Upper lobe of right lung (tissue), 1 donor: ENCODE measurements at regions not wholly inside any gene's neighbourhood (a gene's known extent, or its start where the extent isn't known, plus 50 kb on each side); places are given as distances from the start of the nearest gene placed in this dataset.

Experiments used
- ATAC-seq: fragments of 200-7000 bp; cut with Tn5 transposase; one replicate; pipeline ENCODE4 v1.9.1; 2020; ENCODE audit warnings: mild to moderate bottlenecking, moderate library complexity
- DNase-seq: peaks from one replicate; pipeline ENCODE4 v3.0.0-alpha.2; 2020
- H3K27ac ChIP-seq: fragments of 200-600 bp; one replicate; pipeline ENCODE4 v1.8.0; 2022
- H3K27me3 ChIP-seq: fragments of 200-600 bp; one replicate; pipeline ENCODE4 v1.8.0; 2022; ENCODE audit warnings: mild to moderate bottlenecking
- H3K36me3 ChIP-seq: fragments of 200-600 bp; one replicate; pipeline ENCODE4 v1.8.0; 2022
- H3K4me1 ChIP-seq: fragments of 200-600 bp; one replicate; pipeline ENCODE4 v1.8.0; 2022
- H3K4me3 ChIP-seq: fragments of 200-600 bp; one replicate; pipeline ENCODE4 v1.8.0; 2022; ENCODE audit warnings: mild to moderate bottlenecking
- H3K9me3 ChIP-seq: fragments of 200-600 bp; one replicate; pipeline ENCODE4 v1.8.0; 2022
- intact Hi-C: fragments of 100-400 bp; cut with DNase I; formaldehyde crosslinking; loops from one replicate; pipeline ENCODE4 v1.11.0; 2022
- TF ChIP-seq, protein P1 (sequence below): fragments of 200-600 bp; IDR thresholded peaks from one replicate; pipeline ENCODE4 v1.8.0; 2022; ENCODE audit warnings: antibody characterized with exemption
- donor health status: DM: no; HTN: yes; CAD: no; lungs with severe emphysema.

GRCh38 chr1:194534784-194535183, 1348.4 kb upstream of the B3GALT2 start:
- intact Hi-C loops, result no loop called here
- Histone ChIP-seq H3K36me3 (no peaks in the 10 kb centered on the region), H3K9me3 (no peaks in the 10 kb centered on the region), H3K27me3 (no peaks in the 10 kb centered on the region), H3K4me3 (no peak overlapping the region), H3K27ac (no peak overlapping the region), H3K4me1 (no peaks in the 10 kb centered on the region)
- TF ChIP-seq, protein P1, sequence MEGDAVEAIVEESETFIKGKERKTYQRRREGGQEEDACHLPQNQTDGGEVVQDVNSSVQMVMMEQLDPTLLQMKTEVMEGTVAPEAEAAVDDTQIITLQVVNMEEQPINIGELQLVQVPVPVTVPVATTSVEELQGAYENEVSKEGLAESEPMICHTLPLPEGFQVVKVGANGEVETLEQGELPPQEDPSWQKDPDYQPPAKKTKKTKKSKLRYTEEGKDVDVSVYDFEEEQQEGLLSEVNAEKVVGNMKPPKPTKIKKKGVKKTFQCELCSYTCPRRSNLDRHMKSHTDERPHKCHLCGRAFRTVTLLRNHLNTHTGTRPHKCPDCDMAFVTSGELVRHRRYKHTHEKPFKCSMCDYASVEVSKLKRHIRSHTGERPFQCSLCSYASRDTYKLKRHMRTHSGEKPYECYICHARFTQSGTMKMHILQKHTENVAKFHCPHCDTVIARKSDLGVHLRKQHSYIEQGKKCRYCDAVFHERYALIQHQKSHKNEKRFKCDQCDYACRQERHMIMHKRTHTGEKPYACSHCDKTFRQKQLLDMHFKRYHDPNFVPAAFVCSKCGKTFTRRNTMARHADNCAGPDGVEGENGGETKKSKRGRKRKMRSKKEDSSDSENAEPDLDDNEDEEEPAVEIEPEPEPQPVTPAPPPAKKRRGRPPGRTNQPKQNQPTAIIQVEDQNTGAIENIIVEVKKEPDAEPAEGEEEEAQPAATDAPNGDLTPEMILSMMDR, result no peak
- ATAC-seq (no peak), DNase-seq (no peak)

- no peak for ATAC-seq
- Histone ChIP-seq H3K27ac (no peak overlapping the region), H3K27me3 (no peaks in the 10 kb centered on the region), H3K4me1 (no peaks in the 10 kb centered on the region), H3K9me3 (no peaks in the 10 kb centered on the region), H3K4me3 (no peak overlapping the region), H3K36me3 (no peaks in the 10 kb centered on the region)
- intact Hi-C loops, result no loop called here
- DNase-seq, result no peak
- TF ChIP-seq, protein P1, result no peak
These were observed 1347.2 kb upstream of the B3GALT2 start for GRCh38 chr1:194533641-194534040.

GRCh38 chr1:194517567-194517966, 1331.2 kb upstream of the B3GALT2 start:
- Histone ChIP-seq H3K4me3 (no peak overlapping the region), H3K4me1 (no peaks in the 10 kb centered on the region), H3K36me3 (no peaks in the 10 kb centered on the region), H3K27me3 (no peaks in the 10 kb centered on the region), H3K9me3 (no peaks in the 10 kb centered on the region), H3K27ac (no peak overlapping the region)
- no peak for DNase-seq
- intact Hi-C loops, result no loop called here
- TF ChIP-seq, protein P1, result no peak
- ATAC-seq, result no peak

GRCh38 chr1:194515916-194516315, 1329.5 kb upstream of the B3GALT2 start:
- no peak for DNase-seq
- Histone ChIP-seq H3K9me3 (no peaks in the 10 kb centered on the region), H3K4me3 (no peak overlapping the region), H3K36me3 (no peaks in the 10 kb centered on the region), H3K27me3 (no peaks in the 10 kb centered on the region), H3K4me1 (no peaks in the 10 kb centered on the region), H3K27ac (no peak overlapping the region)
- ATAC-seq, result no peak
- TF ChIP-seq, protein P1, result no peak
- intact Hi-C loops, result no loop called here

DNA sequence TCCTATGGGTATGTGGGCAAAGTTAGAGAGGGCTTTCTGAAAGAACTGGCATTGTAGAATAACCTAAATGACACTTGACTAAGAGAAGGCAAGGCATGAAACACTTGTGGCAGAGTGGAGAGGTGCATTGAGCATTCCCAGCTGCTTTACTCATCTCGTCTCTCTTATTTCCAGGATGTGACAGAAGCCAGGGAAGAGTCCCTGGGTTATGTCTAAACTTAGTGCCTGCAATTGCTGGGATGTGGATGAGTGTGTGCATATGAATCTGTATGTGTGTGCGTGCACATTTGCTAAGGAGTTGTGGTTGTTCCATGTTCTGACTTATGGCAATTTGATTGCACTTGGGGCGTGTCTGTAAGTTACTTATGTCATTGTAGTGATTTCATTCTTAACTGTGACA, 1326.5 kb upstream of the B3GALT2 start:
- H3K36me3 ChIP-seq, result no peaks in the 10 kb centered on the region
- ATAC-seq (no peak), DNase-seq (no peak)
- no peaks in the 10 kb centered on the region for H3K4me1 ChIP-seq
- H3K4me3 ChIP-seq, result no peak overlapping the region
- TF ChIP-seq, protein P1, result no peak
- no peaks in the 10 kb centered on the region for H3K27me3 ChIP-seq
- H3K9me3 ChIP-seq, result no peaks in the 10 kb centered on the region
- intact Hi-C loops, result no loop called here
- no peak overlapping the region for H3K27ac ChIP-seq

- ATAC-seq, result no peak
These were observed 1325.9 kb upstream of the B3GALT2 start for GRCh38 chr1:194512345-194512744.

More at GRCh38 chr1:194512345-194512744, 1325.9 kb upstream of the B3GALT2 start:
- TF ChIP-seq, protein P1, result no peak
- no peaks in the 10 kb centered on the region for H3K36me3 ChIP-seq
- H3K27me3 ChIP-seq, result no peaks in the 10 kb centered on the region
- H3K4me1 ChIP-seq, result no peaks in the 10 kb centered on the region
- no peaks in the 10 kb centered on the region for H3K9me3 ChIP-seq
- no peak overlapping the region for H3K27ac ChIP-seq
- no peak for DNase-seq
- intact Hi-C loops, result no loop called here
- H3K4me3 ChIP-seq, result no peak overlapping the region
